ENCODE measurements at regions not wholly inside any gene's neighbourhood (a gene's known extent, or its start where the extent isn't known, plus 50 kb on each side); places are given as distances from the start of the nearest gene placed in this dataset.

- WGBS (ENCODE audit: insufficient coverage) = 29% methylated on average over 1 of the region's 1 CpG
- no peaks in the 10 kb centered on the region for H3K4me1 ChIP-seq (ENCODE audit: control insufficient read depth, insufficient read depth, low read length)
Measured at GRCh38 chrX:128106630-128107029, 54.4 kb upstream of the ACTRT1 start.

GRCh38 chrX:128105659-128106058 is 53.5 kb upstream of the ACTRT1 start:
- no peaks in the 10 kb centered on the region for H3K4me1 ChIP-seq (ENCODE audit: control insufficient read depth, insufficient read depth, low read length)
- no peak overlapping the region for H3K27ac ChIP-seq (ENCODE audit: low read length)
- H3K9me3 ChIP-seq (replicated peaks; ENCODE audit: control insufficient read depth, low read depth, low read length) = no peaks in the 10 kb centered on the region
- no peaks in the 10 kb centered on the region for H3K36me3 ChIP-seq (ENCODE audit: control insufficient read depth, insufficient read depth, low read length)
- H3K27me3 ChIP-seq (ENCODE audit: control insufficient read depth, insufficient read depth, low read length) = no peaks in the 10 kb centered on the region
- no peak overlapping the region for H3K4me3 ChIP-seq (ENCODE audit: low read length)
- no peak for DNase-seq

More at GRCh38 chrX:128106630-128107029, 54.4 kb upstream of the ACTRT1 start:
- no peaks in the 10 kb centered on the region for H3K36me3 ChIP-seq (ENCODE audit: control insufficient read depth, insufficient read depth, low read length)
- no peaks in the 10 kb centered on the region for H3K9me3 ChIP-seq (replicated peaks; ENCODE audit: control insufficient read depth, low read depth, low read length)
- no peak for DNase-seq
- H3K27ac ChIP-seq (ENCODE audit: low read length) = no peak overlapping the region
- no peak overlapping the region for H3K4me3 ChIP-seq (ENCODE audit: low read length)
- no peaks in the 10 kb centered on the region for H3K27me3 ChIP-seq (ENCODE audit: control insufficient read depth, insufficient read depth, low read length)
